HepG2 (cell line): ENCODE measurements at regions not wholly inside any gene's neighbourhood (a gene's known extent, or its start where the extent isn't known, plus 50 kb on each side); places are given as distances from the start of the nearest gene placed in this dataset.
A peak's percentile ranks its signal among the peaks of the same experiment; 100 is the strongest.

ENCODE experiments used
- AGO1 ChIP-seq: fragments of 200-400 bp; formaldehyde crosslinking; IDR thresholded peaks from 2 replicates; pipeline ENCODE4 v1.6.1; 2017; ENCODE audit warnings: mild to moderate bottlenecking, low read depth, low read length, moderate library complexity; ENCODE audit not compliant: poor library complexity, severe bottlenecking
- CENPBD1 ChIP-seq: sonication (generic); formaldehyde crosslinking; IDR thresholded peaks from 2 replicates; pipeline ENCODE4 v1.8.0; 2022; ENCODE audit warnings: missing genetic modification reagents, low read depth, mild to moderate bottlenecking, borderline replicate concordance
- FOXP4 ChIP-seq: sonication (generic); formaldehyde crosslinking; IDR thresholded peaks from 2 replicates; pipeline ENCODE4 v1.4.0; 2020; ENCODE audit warnings: missing genetic modification reagents
- HBP1 ChIP-seq: IDR thresholded peaks from 2 replicates; pipeline ENCODE4 v1.6.1; 2016; ENCODE audit warnings: low read depth, control low read depth
- KDM4B ChIP-seq: sonication (generic); formaldehyde crosslinking; IDR thresholded peaks from 2 replicates; pipeline ENCODE4 v1.4.0; 2020; ENCODE audit warnings: missing genetic modification reagents
- KLF16 ChIP-seq, 2 experiments: sonication (generic) in 1 of 2; formaldehyde crosslinking in 1 of 2; IDR thresholded peaks; 2 replicates each; pipeline versions ENCODE4 v1.6.1 to v1.8.0; 2016 to 2023; ENCODE audit warnings: missing genetic modification reagents in 2 of 2, missing compliant biosample characterization in 1 of 2
- MAF1 ChIP-seq: sonication (generic); formaldehyde crosslinking; IDR thresholded peaks from 2 replicates; pipeline ENCODE4 v1.5.0; 2020; ENCODE audit warnings: missing genetic modification reagents, borderline replicate concordance
- ZBTB4 ChIP-seq: sonication (generic); formaldehyde crosslinking; IDR thresholded peaks from 2 replicates; pipeline ENCODE4 v1.4.0; 2020; ENCODE audit warnings: missing genetic modification reagents, mild to moderate bottlenecking, borderline replicate concordance
- ZBTB8A ChIP-seq: sonication (generic); formaldehyde crosslinking; IDR thresholded peaks from 2 replicates; pipeline ENCODE4 v1.4.0; 2020; ENCODE audit warnings: mild to moderate bottlenecking, low read depth, missing genetic modification reagents, borderline replicate concordance
- ZMAT5 ChIP-seq: sonication (generic); formaldehyde crosslinking; IDR thresholded peaks from 2 replicates; pipeline ENCODE4 v1.5.0; 2020; ENCODE audit warnings: mild to moderate bottlenecking, low read depth, missing genetic modification reagents, borderline replicate concordance
- ZNF136 ChIP-seq: sonication (generic); formaldehyde crosslinking; IDR thresholded peaks from 2 replicates; pipeline ENCODE4 v1.8.1; 2022; ENCODE audit warnings: low read depth, mild to moderate bottlenecking, moderate library complexity, missing genetic modification reagents
- ZNF143 ChIP-seq: sonication (generic); formaldehyde crosslinking; IDR thresholded peaks from 2 replicates; pipeline ENCODE4 v1.4.0; 2020; ENCODE audit warnings: missing genetic modification reagents
- ZNF430 ChIP-seq: sonication (generic); formaldehyde crosslinking; IDR thresholded peaks from 2 replicates; pipeline ENCODE4 v1.9.0; 2021; ENCODE audit warnings: mild to moderate bottlenecking, missing genetic modification reagents
- ZNF468 ChIP-seq: sonication (generic); formaldehyde crosslinking; IDR thresholded peaks from 2 replicates; pipeline ENCODE4 v1.8.0; 2022; ENCODE audit warnings: mild to moderate bottlenecking, moderate library complexity, missing genetic modification reagents
- ZNF652 ChIP-seq: IDR thresholded peaks from 2 replicates; pipeline ENCODE4 v1.6.1; 2016; ENCODE audit warnings: low read depth, borderline replicate concordance
- TF ChIP-seq, protein P1 (sequence below): IDR thresholded peaks from 2 replicates; pipeline ENCODE4 v1.6.1; 2018; ENCODE audit warnings: missing genetic modification reagents, mild to moderate bottlenecking, missing compliant biosample characterization

DNA sequence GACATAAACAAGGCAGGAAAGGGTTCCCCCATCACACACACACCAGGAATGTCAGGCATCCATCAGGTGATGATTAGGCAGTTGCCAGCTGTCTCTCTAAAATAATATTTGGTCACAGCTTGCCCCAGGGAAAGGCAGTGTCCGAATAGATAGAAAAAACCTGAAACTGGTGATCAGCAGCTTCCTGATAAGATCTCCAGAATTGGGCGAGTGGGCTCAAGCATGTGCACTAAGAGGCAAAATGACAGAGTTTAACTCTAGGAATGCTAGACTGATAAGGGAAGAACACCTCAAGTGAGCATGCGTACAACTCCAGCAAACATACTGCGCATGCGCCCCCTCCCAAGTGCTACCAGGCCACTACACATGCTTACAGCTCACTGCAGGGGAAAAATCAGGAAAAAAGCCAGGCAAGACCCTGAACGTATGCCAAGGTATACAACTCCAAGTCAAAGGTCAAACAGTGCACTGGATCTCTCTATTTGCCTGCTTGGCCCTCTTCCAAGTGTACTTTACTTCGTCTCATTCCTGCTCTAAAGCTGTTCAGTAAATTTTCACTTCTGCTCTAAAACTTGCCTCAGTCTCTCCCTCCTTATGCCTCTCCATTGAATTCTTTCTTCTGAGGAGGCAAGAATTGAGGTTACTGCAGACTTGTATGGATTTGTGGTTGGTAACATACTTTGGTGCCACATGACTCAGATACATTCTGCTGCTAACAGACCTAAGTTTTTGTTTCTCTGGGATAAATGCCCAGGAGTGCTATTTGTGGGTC, 73.5 kb upstream of the VASH1 start (continued):
- TF ChIP-seq ZBTB4 (CRISPR knock-in tag) (no peak), ZNF136 (0 out of 2 replicates have a peak, but pooled peaks have one; percentile 46), ZBTB8A (CRISPR knock-in tag) (no peak), MAF1 (CRISPR knock-in tag) (no peak), ZNF430 (CRISPR knock-in tag) (peak; percentile 55; the same call in 1 of the 2 replicates), CENPBD1 (no peak), ZNF652 (CRISPR knock-in tag) (peak; percentile 72), AGO1 (no peak), KLF16 (CRISPR knock-in tag; IDR thresholded peaks at IDR 0.05) (peak in 1 of 2 experiments; percentile 31; a peak in 1 of 4 replicates), ZNF468 (no peak), HBP1 (CRISPR knock-in tag) (no peak), ZNF143 (no peak), ZMAT5 (CRISPR knock-in tag) (no peak), FOXP4 (peak; percentile 67), KDM4B (CRISPR knock-in tag) (no peak)
- TF ChIP-seq, protein P1, sequence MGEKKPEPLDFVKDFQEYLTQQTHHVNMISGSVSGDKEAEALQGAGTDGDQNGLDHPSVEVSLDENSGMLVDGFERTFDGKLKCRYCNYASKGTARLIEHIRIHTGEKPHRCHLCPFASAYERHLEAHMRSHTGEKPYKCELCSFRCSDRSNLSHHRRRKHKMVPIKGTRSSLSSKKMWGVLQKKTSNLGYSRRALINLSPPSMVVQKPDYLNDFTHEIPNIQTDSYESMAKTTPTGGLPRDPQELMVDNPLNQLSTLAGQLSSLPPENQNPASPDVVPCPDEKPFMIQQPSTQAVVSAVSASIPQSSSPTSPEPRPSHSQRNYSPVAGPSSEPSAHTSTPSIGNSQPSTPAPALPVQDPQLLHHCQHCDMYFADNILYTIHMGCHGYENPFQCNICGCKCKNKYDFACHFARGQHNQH (CRISPR knock-in tag): peak; percentile 70
